ENCODE measurements at regions not wholly inside any gene's neighbourhood (a gene's known extent, or its start where the extent isn't known, plus 50 kb on each side); places are given as distances from the start of the nearest gene placed in this dataset.

GRCh38 chr7:130890176-130891020 is 156.4 kb upstream of the KLF14 start:
- peaks cover 1% of the 10 kb centered on the region for H3K4me1 ChIP-seq (ENCODE audit: insufficient read depth)
- H3K36me3 ChIP-seq (ENCODE audit: insufficient read depth), result no peaks in the 10 kb centered on the region
- 83% methylated on average over 11 of the region's 11 CpGs for WGBS
- H3K27ac ChIP-seq (ENCODE audit: low read depth), result peak overlapping the region; percentile 89
- no peak for DNase-seq (ENCODE audit: extremely low spot score)
- no peak overlapping the region for H3K4me3 ChIP-seq (ENCODE audit: low read depth, low read length)

GRCh38 chr7:130891254-130892094 is 157.5 kb upstream of the KLF14 start:
- WGBS, result 46% methylated on average over 13 of the region's 15 CpGs
- H3K4me1 ChIP-seq (ENCODE audit: insufficient read depth), result peaks cover 1% of the 10 kb centered on the region

GRCh38 chr7:130893441-130893894 is 159.5 kb upstream of the KLF14 start:
- WGBS, result 57% methylated on average over 7 of the region's 7 CpGs
- DNase-seq (ENCODE audit: extremely low spot score), result no peak
- H3K4me3 ChIP-seq (ENCODE audit: low read depth, low read length), result no peak overlapping the region
- peaks cover 1% of the 10 kb centered on the region for H3K4me1 ChIP-seq (ENCODE audit: insufficient read depth)
- no peaks in the 10 kb centered on the region for H3K36me3 ChIP-seq (ENCODE audit: insufficient read depth)
- H3K27ac ChIP-seq (ENCODE audit: low read depth), result no peak overlapping the region

More at GRCh38 chr7:130891254-130892094, 157.5 kb upstream of the KLF14 start:
- H3K4me3 ChIP-seq (ENCODE audit: low read depth, low read length), result no peak overlapping the region
- H3K36me3 ChIP-seq (ENCODE audit: insufficient read depth), result no peaks in the 10 kb centered on the region
- H3K27ac ChIP-seq (ENCODE audit: low read depth), result peak overlapping the region; percentile 72
- DNase-seq (ENCODE audit: extremely low spot score), result no peak

- no peak overlapping the region for H3K4me3 ChIP-seq (ENCODE audit: low read depth, low read length)
- DNase-seq (ENCODE audit: extremely low spot score), result no peak
- 61% methylated on average over 14 of the region's 14 CpGs for WGBS
- H3K4me1 ChIP-seq (ENCODE audit: insufficient read depth), result peaks cover 1% of the 10 kb centered on the region
- no peaks in the 10 kb centered on the region for H3K36me3 ChIP-seq (ENCODE audit: insufficient read depth)
- H3K27ac ChIP-seq (ENCODE audit: low read depth), result peak overlapping the region; percentile 68
Measured at GRCh38 chr7:130894146-130894908, 160.3 kb upstream of the KLF14 start.

- DNase-seq (ENCODE audit: extremely low spot score), result no peak
- 78% methylated on average over 20 of the region's 20 CpGs for WGBS
- H3K36me3 ChIP-seq (ENCODE audit: insufficient read depth), result no peaks in the 10 kb centered on the region
- H3K4me3 ChIP-seq (ENCODE audit: low read depth, low read length), result no peak overlapping the region
- H3K4me1 ChIP-seq (ENCODE audit: insufficient read depth), result peaks cover 1% of the 10 kb centered on the region
- no peak overlapping the region for H3K27ac ChIP-seq (ENCODE audit: low read depth)
Measured at GRCh38 chr7:130894909-130895750, 161.1 kb upstream of the KLF14 start.

GRCh38 chr7:130896051-130896881 is 162.3 kb upstream of the KLF14 start:
- WGBS, result 85% methylated on average over 13 of the region's 13 CpGs
- no peak for DNase-seq (ENCODE audit: extremely low spot score)
- peaks cover 1% of the 10 kb centered on the region for H3K4me1 ChIP-seq (ENCODE audit: insufficient read depth)
- H3K27ac ChIP-seq (ENCODE audit: low read depth), result no peak overlapping the region
- no peaks in the 10 kb centered on the region for H3K36me3 ChIP-seq (ENCODE audit: insufficient read depth)
- H3K4me3 ChIP-seq (ENCODE audit: low read depth, low read length), result no peak overlapping the region

- Histone ChIP-seq H3K27ac (ENCODE audit: low read depth) (no peak overlapping the region), H3K4me3 (ENCODE audit: low read depth, low read length) (no peak overlapping the region), H3K4me1 (ENCODE audit: insufficient read depth) (peaks cover 1% of the 10 kb centered on the region), H3K36me3 (ENCODE audit: insufficient read depth) (no peaks in the 10 kb centered on the region)
- DNase-seq (ENCODE audit: extremely low spot score), result no peak
- WGBS, result 37% methylated on average over 22 of the region's 22 CpGs
Measured at GRCh38 chr7:130896898-130897514, 163.0 kb upstream of the KLF14 start.

GRCh38 chr7:130897515-130898419 is 163.8 kb upstream of the KLF14 start:
- H3K4me1 ChIP-seq (ENCODE audit: insufficient read depth), result peaks cover 1% of the 10 kb centered on the region
- no peaks in the 10 kb centered on the region for H3K36me3 ChIP-seq (ENCODE audit: insufficient read depth)
- WGBS, result 91% methylated on average over 24 of the region's 24 CpGs

GRCh38 chr7:130899071-130899560 is 165.1 kb upstream of the KLF14 start:
- no peak for DNase-seq (ENCODE audit: extremely low spot score)
- no peaks in the 10 kb centered on the region for H3K4me1 ChIP-seq (ENCODE audit: insufficient read depth)
- no peak overlapping the region for H3K4me3 ChIP-seq (ENCODE audit: low read depth, low read length)
- no peak overlapping the region for H3K27ac ChIP-seq (ENCODE audit: low read depth)
- no peaks in the 10 kb centered on the region for H3K36me3 ChIP-seq (ENCODE audit: insufficient read depth)
- 91% methylated on average over 11 of the region's 11 CpGs for WGBS

More at GRCh38 chr7:130897515-130898419, 163.8 kb upstream of the KLF14 start:
- DNase-seq (ENCODE audit: extremely low spot score), result no peak
- Histone ChIP-seq H3K4me3 (ENCODE audit: low read depth, low read length) (no peak overlapping the region), H3K27ac (ENCODE audit: low read depth) (no peak overlapping the region)

GRCh38 chr7:130899638-130900401 is 165.8 kb upstream of the KLF14 start:
- peaks cover 2% of the 10 kb centered on the region for H3K4me1 ChIP-seq (ENCODE audit: insufficient read depth)
- H3K27ac ChIP-seq (ENCODE audit: low read depth), result no peak overlapping the region
- H3K4me3 ChIP-seq (ENCODE audit: low read depth, low read length), result no peak overlapping the region
- no peak for DNase-seq (ENCODE audit: extremely low spot score)
- WGBS, result 84% methylated on average over 15 of the region's 15 CpGs
- no peaks in the 10 kb centered on the region for H3K36me3 ChIP-seq (ENCODE audit: insufficient read depth)
